Right atrium auricular region (tissue), 2 donors: ENCODE measurements at regions not wholly inside any gene's neighbourhood (a gene's known extent, or its start where the extent isn't known, plus 50 kb on each side); places are given as distances from the start of the nearest gene placed in this dataset.
A peak's percentile ranks its signal among the peaks of the same experiment; 100 is the strongest.

Experiments used
- DNase-seq: peaks from one replicate; pipeline ENCODE4 v3.0.0-alpha.2; 2019; ENCODE audit warnings: low spot score
- H3K27ac ChIP-seq, 2 donors: fragments of 200-600 bp; sonication (generic); 1 replicate in 1 of 2; 2 replicates in 1 of 2; pipeline ENCODE4 v1.5.1; 2016 to 2019
- H3K27me3 ChIP-seq, 2 donors: fragments of 200-600 bp; sonication (generic); one replicate each; pipeline versions ENCODE4 v1.5.1 to v1.6.0; 2017 to 2019
- H3K36me3 ChIP-seq: fragments of 200-600 bp; sonication (generic); one replicate; pipeline ENCODE4 v1.5.1; 2016
- H3K4me1 ChIP-seq, 2 donors: fragments of 200-600 bp; sonication (generic); one replicate each; pipeline versions ENCODE4 v1.5.1 to v1.6.0; 2017 to 2019
- H3K4me3 ChIP-seq, 2 donors: fragments of 200-600 bp; sonication (generic); 1 replicate in 1 of 2; 2 replicates in 1 of 2; pipeline ENCODE4 v1.5.1; 2017 to 2019; ENCODE audit warnings: mild to moderate bottlenecking in 1 of 2, moderate library complexity in 1 of 2
- H3K9me3 ChIP-seq, 2 donors: fragments of 200-600 bp; sonication (generic); one replicate each; pipeline ENCODE4 v1.5.1; 2019
- TF ChIP-seq, protein P1 (sequence below), 2 donors: fragments of 200-600 bp; sonication (generic); IDR thresholded peaks; one replicate each; pipeline ENCODE4 v1.5.1; 2019; ENCODE audit warnings: antibody characterized with exemption in 2 of 2

DNA sequence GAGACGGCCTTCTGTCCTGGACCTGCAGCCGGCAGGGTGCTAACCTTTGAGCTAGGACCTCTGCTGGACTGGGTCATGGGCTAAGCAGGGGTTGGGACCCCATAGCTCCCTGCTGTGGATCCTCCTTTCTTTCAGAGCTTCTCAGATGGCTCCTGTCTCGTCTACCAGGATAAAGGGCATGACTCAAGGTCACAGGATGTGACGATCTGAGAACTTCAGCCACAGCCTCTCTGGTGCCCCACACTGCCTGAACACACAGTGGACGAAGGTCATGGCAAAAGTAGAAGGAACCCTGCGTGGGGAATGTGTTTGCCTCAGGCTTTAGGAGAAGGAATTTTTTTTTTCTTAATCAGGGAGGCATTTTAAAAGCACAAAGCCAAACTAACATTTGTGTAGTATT, 196.7 kb downstream of the TRIM29 start:
- Histone ChIP-seq H3K27ac (peak overlapping the region; percentile 62 to 67), H3K4me3 (no peak overlapping the region), H3K4me1 (peaks cover 0 to 13% of the 10 kb centered on the region in 2 donors), H3K27me3 (no peaks in the 10 kb centered on the region), H3K9me3 (no peaks in the 10 kb centered on the region), H3K36me3 (no peaks in the 10 kb centered on the region)
- DNase-seq, result no peak
- TF ChIP-seq, protein P1, sequence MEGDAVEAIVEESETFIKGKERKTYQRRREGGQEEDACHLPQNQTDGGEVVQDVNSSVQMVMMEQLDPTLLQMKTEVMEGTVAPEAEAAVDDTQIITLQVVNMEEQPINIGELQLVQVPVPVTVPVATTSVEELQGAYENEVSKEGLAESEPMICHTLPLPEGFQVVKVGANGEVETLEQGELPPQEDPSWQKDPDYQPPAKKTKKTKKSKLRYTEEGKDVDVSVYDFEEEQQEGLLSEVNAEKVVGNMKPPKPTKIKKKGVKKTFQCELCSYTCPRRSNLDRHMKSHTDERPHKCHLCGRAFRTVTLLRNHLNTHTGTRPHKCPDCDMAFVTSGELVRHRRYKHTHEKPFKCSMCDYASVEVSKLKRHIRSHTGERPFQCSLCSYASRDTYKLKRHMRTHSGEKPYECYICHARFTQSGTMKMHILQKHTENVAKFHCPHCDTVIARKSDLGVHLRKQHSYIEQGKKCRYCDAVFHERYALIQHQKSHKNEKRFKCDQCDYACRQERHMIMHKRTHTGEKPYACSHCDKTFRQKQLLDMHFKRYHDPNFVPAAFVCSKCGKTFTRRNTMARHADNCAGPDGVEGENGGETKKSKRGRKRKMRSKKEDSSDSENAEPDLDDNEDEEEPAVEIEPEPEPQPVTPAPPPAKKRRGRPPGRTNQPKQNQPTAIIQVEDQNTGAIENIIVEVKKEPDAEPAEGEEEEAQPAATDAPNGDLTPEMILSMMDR (IDR thresholded peaks at IDR 0.05), result no peak

GRCh38 chr11:119940401-119940976, 197.4 kb downstream of the TRIM29 start:
- Histone ChIP-seq H3K4me3 (no peak overlapping the region), H3K27me3 (no peaks in the 10 kb centered on the region), H3K9me3 (no peaks in the 10 kb centered on the region), H3K4me1 (peaks cover 0 to 13% of the 10 kb centered on the region in 2 donors), H3K36me3 (no peaks in the 10 kb centered on the region), H3K27ac (peak overlapping the region; percentile 62 to 67)
- no peak for DNase-seq
- TF ChIP-seq, protein P1 (IDR thresholded peaks at IDR 0.05), result no peak

- H3K27ac ChIP-seq, result no peak overlapping the region
- no peak overlapping the region for H3K4me3 ChIP-seq
- H3K36me3 ChIP-seq, result no peaks in the 10 kb centered on the region
- TF ChIP-seq, protein P1 (IDR thresholded peaks at IDR 0.05), result no peak
- H3K4me1 ChIP-seq, result peaks cover 0 to 13% of the 10 kb centered on the region in 2 donors
- DNase-seq, result no peak
- no peaks in the 10 kb centered on the region for H3K9me3 ChIP-seq
- H3K27me3 ChIP-seq, result no peaks in the 10 kb centered on the region
These were observed 200.5 kb downstream of the TRIM29 start for GRCh38 chr11:119937412-119937811.

DNA sequence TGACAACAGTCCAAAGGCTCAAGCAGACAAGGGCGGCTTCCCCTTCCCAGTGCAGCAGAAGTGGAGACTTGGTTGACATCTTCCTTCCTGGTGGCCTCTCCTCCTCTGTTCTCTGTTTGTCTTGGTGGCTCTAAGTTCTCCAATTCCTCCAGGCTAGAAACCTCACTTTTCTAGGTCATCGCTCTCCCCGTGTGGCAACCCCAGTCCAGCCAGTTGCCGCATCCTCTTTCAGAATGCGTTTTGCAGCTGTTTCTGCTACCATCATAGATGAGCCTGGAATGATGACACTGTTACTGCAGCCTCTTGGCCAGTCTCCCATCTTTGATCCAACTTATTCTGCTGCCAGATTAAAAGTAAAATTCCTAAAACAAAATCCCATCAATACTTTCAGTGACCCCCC, 201.5 kb downstream of the TRIM29 start:
- Histone ChIP-seq H3K27ac (no peak overlapping the region), H3K4me1 (peaks cover 0 to 13% of the 10 kb centered on the region in 2 donors), H3K9me3 (no peaks in the 10 kb centered on the region), H3K4me3 (no peak overlapping the region), H3K27me3 (no peaks in the 10 kb centered on the region), H3K36me3 (no peaks in the 10 kb centered on the region)
- TF ChIP-seq, protein P1 (IDR thresholded peaks at IDR 0.05), result no peak
- DNase-seq, result no peak

DNA sequence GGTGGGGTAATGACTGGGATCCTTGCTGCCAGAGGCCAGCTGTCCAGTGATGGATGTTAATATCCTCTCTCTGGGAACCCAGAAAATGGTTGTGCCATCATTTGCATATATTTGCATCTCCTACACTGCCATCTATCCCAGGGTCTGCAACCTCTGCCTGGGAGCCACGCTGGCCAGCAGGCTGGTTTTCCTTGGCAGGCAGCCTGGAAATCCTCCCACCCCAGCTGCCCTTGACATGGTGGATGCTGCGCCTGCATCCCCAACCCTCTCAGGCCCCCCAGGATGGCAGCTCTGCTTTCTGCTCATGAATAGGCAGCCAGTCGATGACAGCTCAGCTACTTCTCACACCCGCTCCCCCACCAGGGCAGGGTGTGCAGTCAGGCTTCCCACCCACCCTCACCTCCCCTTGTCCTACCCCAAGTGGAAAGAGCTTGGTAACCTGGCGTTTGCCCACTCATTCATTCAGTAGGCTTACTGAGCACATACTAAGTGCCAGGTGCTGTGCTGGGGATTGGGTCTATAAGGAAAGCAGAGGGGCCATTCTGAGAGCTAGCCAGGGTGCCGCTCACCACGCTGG, 202.5 kb downstream of the TRIM29 start:
- H3K4me1 ChIP-seq, result peaks cover 0 to 4% of the 10 kb centered on the region in 2 donors
- no peaks in the 10 kb centered on the region for H3K9me3 ChIP-seq
- no peak overlapping the region for H3K27ac ChIP-seq
- no peaks in the 10 kb centered on the region for H3K36me3 ChIP-seq
- TF ChIP-seq, protein P1 (IDR thresholded peaks at IDR 0.05), result no peak
- DNase-seq, result no peak
- H3K27me3 ChIP-seq, result no peaks in the 10 kb centered on the region
- no peak overlapping the region for H3K4me3 ChIP-seq

GRCh38 chr11:119934866-119935265, 203.0 kb downstream of the TRIM29 start:
- Histone ChIP-seq H3K4me1 (no peaks in the 10 kb centered on the region), H3K9me3 (no peaks in the 10 kb centered on the region), H3K4me3 (no peak overlapping the region), H3K27me3 (no peaks in the 10 kb centered on the region), H3K36me3 (no peaks in the 10 kb centered on the region), H3K27ac (no peak overlapping the region)
- TF ChIP-seq, protein P1 (IDR thresholded peaks at IDR 0.05), result no peak
- DNase-seq, result no peak
